Mesodermal cell (in vitro differentiated cells): ENCODE measurements at regions not wholly inside any gene's neighbourhood (a gene's known extent, or its start where the extent isn't known, plus 50 kb on each side); places are given as distances from the start of the nearest gene placed in this dataset.
"Not testable (repeated sequence)": the region's sequence is repeated elsewhere in the genome, so short reads cannot be mapped to it uniquely, and the experiment has no call there.

Source experiments
- H3K27ac ChIP-seq: 2 replicates; pipeline ENCODE4 v1.7.0; 2013; ENCODE audit warnings: mild to moderate bottlenecking, low read depth, low read length, moderate library complexity; ENCODE audit not compliant: severe bottlenecking
- H3K36me3 ChIP-seq: 2 replicates; pipeline ENCODE4 v1.7.1; 2013; ENCODE audit warnings: mild to moderate bottlenecking, low read length, moderate library complexity; ENCODE audit not compliant: control insufficient read depth, insufficient read depth
- H3K4me1 ChIP-seq: one replicate; pipeline ENCODE4 v1.7.1; 2013; ENCODE audit warnings: mild to moderate bottlenecking, low read length; ENCODE audit not compliant: insufficient read depth, control insufficient read depth, poor library complexity, severe bottlenecking
- H3K4me3 ChIP-seq: 2 replicates; pipeline ENCODE4 v1.7.0; 2013; ENCODE audit warnings: low read length, control low read depth, mild to moderate bottlenecking; ENCODE audit not compliant: insufficient read depth, poor library complexity, severe bottlenecking; ENCODE audit errors: extremely low read depth
- H3K9me3 ChIP-seq: 2 replicates; pipeline ENCODE4 v1.7.1; 2013; ENCODE audit warnings: mild to moderate bottlenecking, low read length, moderate library complexity; ENCODE audit not compliant: control insufficient read depth
- WGBS, 2 experiments: methylation state at CpG; one replicate each; pipeline ENCODE4 v1.1.5; 2013; ENCODE audit warnings: missing lambda C conversion rate in 2 of 2; ENCODE audit not compliant: insufficient coverage in 2 of 2; 5-methylcytosine and 5-hydroxymethylcytosine counted together

GRCh38 chr1:143498059-143498749 is 473.6 kb downstream of the FAM72C start:
- WGBS, 2 experiments: 40 to 75% methylated on average over 4 to 12 of the region's 85 CpGs
- H3K4me1 ChIP-seq, H3K36me3 ChIP-seq, H3K27ac ChIP-seq, H3K9me3 ChIP-seq: not testable (repeated sequence)
- peak overlapping the region; percentile 28 for H3K4me3 ChIP-seq

GRCh38 chr1:143497374-143497747 is 474.4 kb downstream of the FAM72C start:
- H3K4me3 ChIP-seq: peak overlapping the region; percentile 28
- WGBS, 2 experiments: 46 to 63% methylated on average over 11 to 23 of the region's 50 CpGs
- no peaks in the 10 kb centered on the region for H3K36me3 ChIP-seq
- H3K9me3 ChIP-seq: no peaks in the 10 kb centered on the region
- no peaks in the 10 kb centered on the region for H3K4me1 ChIP-seq
- no peak overlapping the region for H3K27ac ChIP-seq

GRCh38 chr1:143496526-143497373 is 475.0 kb downstream of the FAM72C start:
- not testable (repeated sequence) for H3K27ac ChIP-seq, H3K36me3 ChIP-seq, H3K4me1 ChIP-seq, H3K9me3 ChIP-seq
- WGBS, 2 experiments: no CpG with 5 or more reads among the region's 37 CpGs
- H3K4me3 ChIP-seq: peak overlapping the region; percentile 28
